ENCODE measurements at regions not wholly inside any gene's neighbourhood (a gene's known extent, or its start where the extent isn't known, plus 50 kb on each side); places are given as distances from the start of the nearest gene placed in this dataset.

DNA sequence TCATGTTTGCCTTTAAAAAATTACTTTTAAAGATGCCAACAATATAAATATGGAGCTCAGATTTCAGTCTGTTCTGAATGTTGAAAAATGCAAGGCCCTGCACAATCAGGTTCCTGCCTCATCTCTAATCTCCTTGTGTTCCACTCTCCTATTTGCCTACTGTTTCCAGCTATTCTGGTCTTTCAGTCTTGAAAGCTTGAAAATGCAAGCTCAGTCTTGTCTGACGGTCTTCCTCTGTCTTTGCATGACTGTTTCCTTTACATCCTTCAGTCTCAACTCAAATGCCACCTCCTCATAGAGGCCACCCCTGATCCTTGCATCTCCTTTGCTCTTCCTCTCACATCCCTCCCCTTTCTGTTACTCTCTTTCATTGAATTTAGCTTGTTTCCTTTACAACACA, 354.9 kb downstream of the KIF4B start:
- TF ChIP-seq, protein P1, sequence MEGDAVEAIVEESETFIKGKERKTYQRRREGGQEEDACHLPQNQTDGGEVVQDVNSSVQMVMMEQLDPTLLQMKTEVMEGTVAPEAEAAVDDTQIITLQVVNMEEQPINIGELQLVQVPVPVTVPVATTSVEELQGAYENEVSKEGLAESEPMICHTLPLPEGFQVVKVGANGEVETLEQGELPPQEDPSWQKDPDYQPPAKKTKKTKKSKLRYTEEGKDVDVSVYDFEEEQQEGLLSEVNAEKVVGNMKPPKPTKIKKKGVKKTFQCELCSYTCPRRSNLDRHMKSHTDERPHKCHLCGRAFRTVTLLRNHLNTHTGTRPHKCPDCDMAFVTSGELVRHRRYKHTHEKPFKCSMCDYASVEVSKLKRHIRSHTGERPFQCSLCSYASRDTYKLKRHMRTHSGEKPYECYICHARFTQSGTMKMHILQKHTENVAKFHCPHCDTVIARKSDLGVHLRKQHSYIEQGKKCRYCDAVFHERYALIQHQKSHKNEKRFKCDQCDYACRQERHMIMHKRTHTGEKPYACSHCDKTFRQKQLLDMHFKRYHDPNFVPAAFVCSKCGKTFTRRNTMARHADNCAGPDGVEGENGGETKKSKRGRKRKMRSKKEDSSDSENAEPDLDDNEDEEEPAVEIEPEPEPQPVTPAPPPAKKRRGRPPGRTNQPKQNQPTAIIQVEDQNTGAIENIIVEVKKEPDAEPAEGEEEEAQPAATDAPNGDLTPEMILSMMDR (IDR thresholded peaks at IDR 0.05; ENCODE audit: insufficient read depth, low read length, poor library complexity, severe bottlenecking) = no peak
- no peak overlapping the region for H3K4me3 ChIP-seq (replicated peaks; ENCODE audit: low read depth, low read length)
- no peak for DNase-seq (ENCODE audit: extremely low read depth, insufficient read length)
- H3K36me3 ChIP-seq (ENCODE audit: control insufficient read depth, insufficient read depth, low read length) = no peaks in the 10 kb centered on the region
- no peaks in the 10 kb centered on the region for H3K27me3 ChIP-seq (replicated peaks; ENCODE audit: control insufficient read depth, insufficient read depth, low read length)

DNA sequence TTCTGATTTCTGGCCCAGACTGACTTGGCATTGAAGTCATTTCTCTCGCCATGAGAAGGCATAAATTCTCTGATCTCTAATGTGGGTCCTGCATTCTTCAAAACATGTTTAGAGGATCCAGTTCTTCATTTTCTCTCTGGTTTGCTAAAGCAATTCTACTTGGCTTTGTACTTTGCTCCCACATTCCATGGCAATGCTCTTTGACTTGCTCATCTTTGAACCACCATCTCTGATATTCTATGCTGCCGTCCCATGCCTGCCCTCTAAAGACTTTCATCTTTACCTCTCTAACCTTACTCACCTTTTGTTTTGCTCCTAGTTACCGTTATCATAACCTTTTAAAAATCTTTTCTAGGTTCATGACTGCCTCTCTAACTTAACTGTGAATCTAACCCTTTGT, 366.9 kb downstream of the KIF4B start:
- Histone ChIP-seq H3K4me3 (replicated peaks; ENCODE audit: low read depth, low read length) (no peak overlapping the region), H3K36me3 (ENCODE audit: control insufficient read depth, insufficient read depth, low read length) (no peaks in the 10 kb centered on the region), H3K27me3 (replicated peaks; ENCODE audit: control insufficient read depth, insufficient read depth, low read length) (no peaks in the 10 kb centered on the region)
- TF ChIP-seq, protein P1 (IDR thresholded peaks at IDR 0.05; ENCODE audit: insufficient read depth, low read length, poor library complexity, severe bottlenecking) = no peak
- DNase-seq (ENCODE audit: extremely low read depth, insufficient read length) = no peak

DNA sequence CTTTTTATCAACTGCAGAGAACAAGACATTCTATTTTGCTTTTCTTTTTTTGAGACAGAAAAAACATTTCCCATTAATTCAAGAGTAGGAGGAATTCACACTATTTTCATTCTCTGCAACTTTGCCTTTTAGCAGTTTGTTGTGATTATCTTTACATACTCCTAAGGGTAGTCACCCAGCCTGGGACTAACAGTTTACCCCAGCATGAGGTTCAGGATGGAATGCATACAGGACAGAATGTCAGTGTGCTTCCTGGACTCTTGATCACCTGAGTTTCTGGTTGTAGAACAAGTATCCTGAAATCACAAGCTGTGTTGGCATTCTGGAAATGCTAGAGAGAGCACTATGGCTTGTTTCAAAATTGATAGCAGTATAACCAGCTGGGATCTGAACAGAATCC, 368.1 kb downstream of the KIF4B start:
- H3K4me3 ChIP-seq (replicated peaks; ENCODE audit: low read depth, low read length) = no peak overlapping the region
- no peaks in the 10 kb centered on the region for H3K27me3 ChIP-seq (replicated peaks; ENCODE audit: control insufficient read depth, insufficient read depth, low read length)
- no peak for DNase-seq (ENCODE audit: extremely low read depth, insufficient read length)
- TF ChIP-seq, protein P1 (IDR thresholded peaks at IDR 0.05; ENCODE audit: insufficient read depth, low read length, poor library complexity, severe bottlenecking) = no peak
- no peaks in the 10 kb centered on the region for H3K36me3 ChIP-seq (ENCODE audit: control insufficient read depth, insufficient read depth, low read length)

DNA sequence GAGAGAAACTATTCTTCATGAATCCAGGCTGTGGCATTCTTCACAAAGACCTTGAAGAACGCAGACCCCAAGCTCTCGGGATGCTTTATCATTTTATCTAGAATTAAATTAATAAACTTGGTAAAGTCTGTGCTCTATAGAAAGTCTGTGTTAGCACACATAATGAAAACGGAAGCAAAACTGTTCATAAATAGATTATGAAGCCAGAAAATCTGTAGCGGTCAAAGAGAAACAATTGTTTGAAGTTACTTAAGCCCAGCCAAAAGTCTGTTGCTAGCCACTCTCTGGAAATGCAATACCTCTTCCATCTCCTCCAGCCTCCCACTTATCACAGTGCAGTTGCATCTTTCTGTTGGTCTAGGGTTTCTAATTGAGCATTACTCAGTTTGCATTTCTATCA, 375.9 kb downstream of the KIF4B start:
- no peak for DNase-seq (ENCODE audit: extremely low read depth, insufficient read length)
- H3K27me3 ChIP-seq (replicated peaks; ENCODE audit: control insufficient read depth, insufficient read depth, low read length) = no peaks in the 10 kb centered on the region; the same call in none of the 2 replicates
- no peak overlapping the region for H3K4me3 ChIP-seq (replicated peaks; ENCODE audit: low read depth, low read length)
- TF ChIP-seq, protein P1 (IDR thresholded peaks at IDR 0.05; ENCODE audit: insufficient read depth, low read length, poor library complexity, severe bottlenecking) = no peak
- H3K36me3 ChIP-seq (ENCODE audit: control insufficient read depth, insufficient read depth, low read length) = no peaks in the 10 kb centered on the region

DNA sequence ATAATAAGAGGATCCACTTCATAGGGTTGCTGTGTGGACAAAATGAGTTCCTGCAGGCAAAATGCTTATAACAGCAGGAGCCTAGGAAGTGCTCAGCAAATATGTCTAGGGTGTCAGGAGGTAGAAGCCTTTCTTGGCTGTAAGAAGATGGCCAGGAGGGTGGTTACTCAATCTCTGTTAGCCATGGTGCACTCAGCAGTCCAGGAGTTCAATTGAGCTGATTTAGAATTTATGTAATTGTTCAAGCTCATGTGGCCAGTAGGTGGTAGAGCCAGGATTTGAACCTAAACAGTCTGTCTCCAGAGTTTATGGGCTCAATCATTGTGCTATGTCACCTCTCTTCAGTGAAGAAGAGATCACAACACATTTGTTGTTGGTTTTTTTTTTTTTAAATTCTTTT, 381.2 kb downstream of the KIF4B start:
- TF ChIP-seq, protein P1 (IDR thresholded peaks at IDR 0.05; ENCODE audit: insufficient read depth, low read length, poor library complexity, severe bottlenecking) = no peak
- H3K36me3 ChIP-seq (ENCODE audit: control insufficient read depth, insufficient read depth, low read length) = no peaks in the 10 kb centered on the region
- no peak for DNase-seq (ENCODE audit: extremely low read depth, insufficient read length)
- no peak overlapping the region for H3K4me3 ChIP-seq (replicated peaks; ENCODE audit: low read depth, low read length)
- no peaks in the 10 kb centered on the region; the same call in 1 of the 2 replicates for H3K27me3 ChIP-seq (replicated peaks; ENCODE audit: control insufficient read depth, insufficient read depth, low read length)

Measured in GM06990 (cell line).